HT1080 (cell line): ENCODE measurements at regions not wholly inside any gene's neighbourhood (a gene's known extent, or its start where the extent isn't known, plus 50 kb on each side); places are given as distances from the start of the nearest gene placed in this dataset.
"Not testable (repeated sequence)": the region's sequence is repeated elsewhere in the genome, so short reads cannot be mapped to it uniquely, and the experiment has no call there.

Source experiments
- DNase-seq: peaks from one replicate; pipeline ENCODE4 v3.0.0-alpha.2; 2015; ENCODE audit warnings: low read depth

DNA sequence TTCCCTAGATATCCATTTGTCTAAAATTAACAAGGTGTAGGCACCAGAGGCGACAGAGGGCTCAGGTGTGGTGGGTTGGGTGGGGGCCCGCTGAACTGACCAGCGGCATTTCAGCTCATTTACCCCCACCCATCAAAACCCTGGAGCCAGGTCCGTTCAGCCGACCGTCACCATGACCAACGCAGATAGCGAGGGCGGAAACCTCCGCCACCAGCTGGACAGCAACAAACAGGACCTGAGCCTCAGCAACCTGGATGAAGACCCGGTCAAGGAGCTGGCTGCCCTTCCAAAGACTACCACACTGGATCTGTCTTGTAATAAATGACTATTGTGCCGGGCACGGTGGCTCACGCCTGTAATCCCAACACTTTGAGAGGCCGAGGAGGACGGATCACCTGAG, 120.8 kb upstream of the LGSN start:
- no peak for DNase-seq

GRCh38 chr6:63441266-63441956, 121.6 kb upstream of the LGSN start:
- DNase-seq, result no peak

GRCh38 chr6:63442870-63443269, 123.1 kb upstream of the LGSN start:
- no peak for DNase-seq

DNA sequence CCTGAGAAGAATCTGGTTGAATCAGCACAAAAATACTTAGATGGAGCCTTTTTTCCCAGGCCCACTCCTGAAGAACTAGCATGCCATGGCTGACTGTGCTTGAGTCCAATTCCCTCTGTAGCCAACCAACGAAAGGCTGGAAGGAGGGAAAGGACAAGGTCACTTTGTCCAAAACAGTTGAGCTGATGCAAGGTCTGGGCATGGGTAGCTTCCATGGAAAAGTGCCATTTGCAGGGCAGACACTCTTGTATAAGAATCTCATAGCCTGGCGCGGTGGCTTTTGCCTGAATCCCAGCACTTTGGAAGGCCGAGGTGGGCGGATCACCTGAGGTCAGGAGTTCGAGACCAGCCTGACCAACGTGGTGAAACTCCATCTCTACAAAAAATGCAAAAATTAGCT, 125.0 kb upstream of the LGSN start:
- DNase-seq, result no peak

DNA sequence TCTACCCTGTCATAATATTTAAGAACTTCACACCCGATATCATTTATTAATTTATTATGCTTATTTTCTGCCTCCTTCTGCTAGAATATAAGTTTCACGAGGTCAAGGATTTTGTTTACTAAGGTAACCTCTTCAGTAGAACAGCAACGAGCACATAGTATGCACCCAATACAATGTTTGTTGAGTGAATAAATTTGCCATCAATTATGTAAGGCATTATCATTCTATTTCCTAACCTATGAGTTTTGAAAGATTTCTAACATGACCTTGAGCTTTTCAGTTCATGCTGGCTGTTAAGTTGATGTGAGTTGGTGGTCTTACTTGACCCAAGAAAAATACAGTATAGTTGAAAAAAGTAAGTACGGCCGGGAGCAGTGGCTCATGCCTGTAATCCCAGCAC, 125.9 kb upstream of the LOC128125822 start:
- DNase-seq, result no peak

DNA sequence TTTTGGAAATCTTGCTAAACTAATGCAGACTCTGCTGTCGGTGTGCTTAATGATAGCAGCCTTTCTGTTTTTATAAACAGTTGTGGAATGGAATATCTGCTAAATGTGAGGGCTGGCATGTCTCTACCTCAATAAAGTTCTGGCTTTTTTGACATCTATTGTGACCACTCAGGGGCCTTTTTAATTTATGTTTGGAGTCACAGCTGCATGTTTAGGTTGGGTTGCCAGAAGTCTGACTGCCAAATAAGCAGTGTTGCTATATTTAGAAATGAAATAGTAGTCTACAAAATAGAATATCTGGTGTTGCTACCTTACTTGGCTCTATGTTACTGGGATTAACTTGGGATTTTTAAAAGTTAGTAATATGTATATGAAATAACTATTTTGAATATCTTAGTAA, 125.1 kb upstream of the LOC128125822 start:
- DNase-seq, result no peak

DNA sequence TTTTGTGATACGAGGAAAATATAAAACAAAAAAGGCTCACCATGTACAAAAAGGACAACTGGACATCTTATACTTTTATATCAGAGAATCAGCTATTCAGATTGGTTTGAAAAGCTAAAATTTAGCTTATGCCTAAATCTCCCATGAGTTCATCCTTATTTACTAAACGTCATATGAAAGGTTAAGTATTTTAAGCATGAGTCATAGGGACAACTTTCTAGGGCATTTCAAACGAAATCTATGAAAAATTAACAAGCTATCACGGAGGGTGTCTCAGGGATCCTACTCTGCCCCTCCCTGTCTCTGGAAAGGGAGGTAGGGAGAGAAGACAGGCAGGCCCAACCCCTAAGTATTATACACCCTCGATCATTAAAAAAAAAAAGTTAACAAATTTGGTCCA, 124.1 kb upstream of the LOC128125822 start:
- DNase-seq, result no peak

- no peak for DNase-seq
Observed at GRCh38 chr6:63449714-63450113, 122.6 kb upstream of the LOC128125822 start.

GRCh38 chr6:63451238-63451637, 121.0 kb upstream of the LOC128125822 start:
- DNase-seq, result no peak

DNA sequence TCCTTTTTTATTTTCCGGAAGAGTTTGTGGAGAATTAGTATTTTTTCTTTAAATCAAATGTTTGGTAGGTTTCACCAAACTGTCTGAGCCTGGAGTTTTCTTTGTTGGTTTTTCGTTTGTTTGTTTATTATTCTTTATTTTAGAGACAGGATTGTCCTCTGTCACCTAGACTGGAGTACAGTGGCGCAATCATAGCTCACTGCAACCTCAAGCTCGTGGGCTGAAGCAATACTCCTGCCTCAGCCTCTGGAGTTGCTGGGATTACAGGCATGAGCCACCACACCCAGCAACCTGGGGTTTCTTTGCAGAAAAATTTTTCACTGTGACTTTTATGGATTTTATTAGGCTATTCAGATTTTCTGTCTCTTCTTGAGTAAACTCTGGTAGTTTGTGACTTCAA, 120.2 kb upstream of the LOC128125822 start:
- no peak for DNase-seq

- DNase-seq, result no peak
Observed at GRCh38 chr6:63456734-63457133, 115.5 kb upstream of the LOC128125822 start.

DNA sequence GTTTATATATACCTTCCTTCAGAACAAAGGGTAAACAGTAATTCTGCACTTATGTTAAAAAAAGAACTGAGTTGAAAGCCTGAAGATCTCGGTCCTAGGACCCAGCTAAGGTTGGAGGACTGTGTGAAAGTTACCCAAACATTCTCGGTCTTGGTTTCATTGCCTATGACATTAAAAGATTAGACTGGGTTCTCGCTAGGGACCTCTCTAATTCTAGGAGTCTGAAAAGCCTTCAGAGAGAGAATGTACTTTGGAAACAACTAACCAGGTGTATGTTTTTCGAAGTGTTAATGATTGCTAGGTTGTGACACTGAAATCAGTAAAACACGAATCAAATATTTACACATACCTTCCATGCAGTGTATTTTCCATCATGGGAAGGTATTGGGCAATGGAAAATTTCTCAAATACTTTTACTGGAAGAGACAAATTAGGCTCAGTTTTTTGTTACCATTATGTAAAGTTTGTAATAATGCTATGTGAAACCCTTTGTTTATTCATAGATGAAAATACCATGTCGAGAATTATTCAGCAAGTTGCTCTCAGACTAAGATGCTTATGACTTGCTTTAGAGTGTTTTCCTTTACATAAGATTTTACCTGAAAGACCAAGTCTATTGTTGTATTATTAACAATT, 113.7 kb upstream of the LOC128125822 start:
- no peak for DNase-seq

DNA sequence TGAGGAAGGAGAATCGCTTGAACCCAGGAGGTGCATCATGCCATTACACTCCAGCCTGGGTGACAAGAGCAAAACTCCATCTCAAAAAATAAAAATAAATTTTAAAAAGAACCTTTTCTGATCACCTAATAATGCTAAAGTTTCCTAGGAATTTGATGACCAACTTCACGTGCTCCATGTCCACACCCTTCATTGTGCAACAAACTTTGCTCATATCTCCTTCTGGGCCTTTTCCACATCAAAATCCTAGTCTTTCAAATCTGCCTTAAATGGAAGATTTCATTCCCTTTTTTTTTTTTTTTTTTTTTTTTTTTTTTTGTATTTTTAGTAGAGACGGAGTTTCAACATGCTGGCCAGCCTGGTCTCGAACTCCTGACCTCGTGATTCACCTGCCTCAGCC, 112.5 kb upstream of the LOC128125822 start:
- DNase-seq, result no peak

DNA sequence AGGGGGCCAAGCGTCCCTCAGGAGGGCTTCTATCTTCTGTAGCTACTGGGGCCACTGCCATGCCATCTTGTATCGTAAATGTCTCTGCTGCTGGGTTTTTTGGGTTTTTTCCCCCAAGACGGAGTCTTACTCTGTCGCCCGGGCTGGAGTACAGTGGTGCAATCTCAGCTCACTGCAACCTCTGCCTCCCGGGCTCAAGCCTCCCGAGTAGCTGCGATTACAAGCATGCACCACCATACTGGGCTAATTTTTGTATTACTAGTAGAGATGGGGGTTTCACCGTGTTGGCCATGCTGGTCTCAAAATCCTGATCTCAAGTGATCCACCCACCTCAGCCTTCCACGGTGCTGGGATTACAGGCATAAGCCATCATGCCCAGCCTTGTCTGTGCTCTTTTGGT, 111.3 kb upstream of the LOC128125822 start:
- no peak for DNase-seq

DNA sequence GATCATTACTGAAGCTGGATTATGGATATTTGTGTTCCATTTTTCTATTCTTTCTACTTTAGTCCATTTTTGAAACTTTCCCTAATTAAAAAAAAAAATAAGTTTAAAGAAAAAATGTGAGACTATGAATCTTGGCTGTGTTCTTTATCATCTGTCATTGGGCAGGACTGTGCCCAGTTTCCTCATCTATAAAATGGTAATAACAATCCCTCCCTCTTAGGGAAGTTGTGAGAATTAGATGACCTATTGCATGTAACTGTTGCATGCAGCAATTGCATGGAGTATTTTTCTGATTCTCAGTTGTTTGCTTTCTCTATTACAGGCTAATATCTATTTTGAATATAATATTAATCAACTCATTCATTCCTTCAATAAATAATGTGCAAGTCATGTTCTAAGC, 108.2 kb upstream of the LOC128125822 start:
- DNase-seq, result no peak

DNA sequence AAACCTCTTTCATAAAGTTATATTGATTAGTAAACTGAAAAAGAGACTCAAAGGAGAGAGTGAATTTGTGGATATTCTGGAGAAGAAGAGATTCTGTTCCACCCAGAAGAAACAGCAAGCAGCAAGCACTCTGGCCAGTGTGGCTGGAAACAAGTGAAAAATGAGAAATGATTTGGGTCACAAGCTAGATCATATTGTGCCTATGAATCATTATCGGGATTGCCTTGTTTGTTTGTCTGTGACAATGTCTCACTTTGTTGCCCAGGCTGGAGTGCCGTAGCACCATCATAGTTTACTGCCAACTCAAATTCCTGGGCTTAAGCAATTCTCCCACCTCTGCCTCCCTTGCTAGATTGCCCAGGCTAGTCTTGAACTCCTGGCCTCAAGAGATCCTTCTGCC, 106.5 kb upstream of the LOC128125822 start:
- DNase-seq, result no peak

DNA sequence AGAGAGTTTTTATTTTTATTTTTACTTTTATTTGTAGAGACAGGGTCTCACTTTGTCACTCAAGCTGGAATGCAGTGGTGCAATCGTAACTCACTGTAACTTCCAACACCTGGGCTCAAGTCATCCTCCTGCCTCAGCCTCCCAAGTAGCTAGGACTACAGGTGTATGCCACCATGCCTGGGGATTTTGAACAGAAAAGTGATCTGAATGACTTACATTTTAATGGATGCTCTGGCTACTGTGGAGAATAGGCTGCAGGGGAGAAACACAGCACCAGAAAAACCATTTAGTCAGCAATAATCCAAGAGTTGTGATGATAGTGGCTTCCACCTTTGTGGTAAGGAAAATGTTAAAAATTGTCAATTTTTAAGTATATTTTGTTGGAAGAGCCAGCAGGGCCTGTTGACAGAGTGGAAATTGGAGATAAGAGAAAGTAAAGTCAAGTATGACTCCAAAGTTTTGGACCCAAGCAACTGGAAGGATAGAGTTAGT, 106.0 kb upstream of the LOC128125822 start:
- no peak for DNase-seq

- DNase-seq, result no peak
Observed at GRCh38 chr6:63467247-63467954, 104.9 kb upstream of the LOC128125822 start.

- not testable (repeated sequence) for DNase-seq
Observed at GRCh38 chr6:63471145-63471544, 101.1 kb upstream of the LOC128125822 start.

GRCh38 chr6:63471654-63472053, 100.6 kb upstream of the LOC128125822 start:
- no peak for DNase-seq

GRCh38 chr6:63475707-63476106, 96.6 kb upstream of the LOC128125822 start:
- no peak for DNase-seq

- peak; percentile 5 for DNase-seq
Observed at GRCh38 chr6:63476302-63476701, 96.0 kb upstream of the LOC128125822 start.
